Liver (tissue), 3 donors: ENCODE measurements at regions not wholly inside any gene's neighbourhood (a gene's known extent, or its start where the extent isn't known, plus 50 kb on each side); places are given as distances from the start of the nearest gene placed in this dataset.
"Not testable (repeated sequence)": the region's sequence is repeated elsewhere in the genome, so short reads cannot be mapped to it uniquely, and the experiment has no call there.

ENCODE experiments used
- EGR1 ChIP-seq, 2 donors: IDR thresholded peaks; 2 replicates each; pipeline ENCODE4 v1.6.1; 2016 to 2018; ENCODE audit warnings: antibody characterized with exemption in 2 of 2, low read depth in 2 of 2
- GABPA ChIP-seq, 2 donors: IDR thresholded peaks in 1 of 2; conservative IDR thresholded peaks in 1 of 2; 2 replicates each; pipeline ENCODE4 v1.6.1; 2016; ENCODE audit warnings: antibody characterized with exemption in 2 of 2, mild to moderate bottlenecking in 1 of 2, moderate library complexity in 1 of 2
- JUND ChIP-seq, 2 donors: IDR thresholded peaks; 2 replicates each; pipeline ENCODE4 v1.6.1; 2016; ENCODE audit warnings: antibody characterized with exemption in 2 of 2
- REST ChIP-seq: IDR thresholded peaks from 2 replicates; pipeline ENCODE4 v1.6.1; 2016; ENCODE audit warnings: antibody characterized with exemption, mild to moderate bottlenecking
- SP1 ChIP-seq: IDR thresholded peaks from 2 replicates; pipeline ENCODE4 v1.6.1; 2018; ENCODE audit warnings: antibody characterized with exemption, mild to moderate bottlenecking
- YY1 ChIP-seq: IDR thresholded peaks from 2 replicates; pipeline ENCODE4 v1.6.1; 2016; ENCODE audit warnings: antibody characterized with exemption, mild to moderate bottlenecking
- TF ChIP-seq, protein P1 (sequence below): fragments of 150-350 bp; IDR thresholded peaks from 2 replicates; pipeline ENCODE4 v1.5.1; 2017; ENCODE audit warnings: improper control_type of control experiment, low read depth, low read length; ENCODE audit not compliant: missing input control
- TF ChIP-seq, protein P2 (sequence below): IDR thresholded peaks from 2 replicates; pipeline ENCODE4 v1.6.1; 2016; ENCODE audit warnings: antibody characterized with exemption
- TF ChIP-seq, protein P3 (sequence below): IDR thresholded peaks from 2 replicates; pipeline ENCODE4 v1.6.1; 2016; ENCODE audit warnings: antibody characterized with exemption
- donor health status: healthy.
- donor health status: healthy.

DNA sequence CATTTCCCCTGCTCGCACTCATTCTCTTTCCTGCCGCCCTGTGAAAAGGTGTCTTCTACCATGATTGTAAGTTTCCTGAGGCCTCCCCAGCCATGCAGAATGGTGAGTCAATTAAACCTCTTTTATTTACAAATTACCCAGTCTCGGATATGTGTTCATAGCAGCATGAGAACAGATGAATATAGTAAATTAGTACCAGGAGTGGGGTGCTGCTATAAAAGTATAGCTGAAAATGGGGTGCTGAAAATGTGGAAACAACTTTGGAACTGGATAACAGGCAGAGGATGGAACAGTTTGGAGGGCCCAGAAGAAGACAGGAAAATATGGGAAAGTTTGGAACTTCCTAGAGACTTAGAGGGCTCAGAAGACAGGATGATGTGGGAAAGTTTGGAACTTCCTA, 204.2 kb downstream of the CPEB2 start:
- TF ChIP-seq, protein P1, sequence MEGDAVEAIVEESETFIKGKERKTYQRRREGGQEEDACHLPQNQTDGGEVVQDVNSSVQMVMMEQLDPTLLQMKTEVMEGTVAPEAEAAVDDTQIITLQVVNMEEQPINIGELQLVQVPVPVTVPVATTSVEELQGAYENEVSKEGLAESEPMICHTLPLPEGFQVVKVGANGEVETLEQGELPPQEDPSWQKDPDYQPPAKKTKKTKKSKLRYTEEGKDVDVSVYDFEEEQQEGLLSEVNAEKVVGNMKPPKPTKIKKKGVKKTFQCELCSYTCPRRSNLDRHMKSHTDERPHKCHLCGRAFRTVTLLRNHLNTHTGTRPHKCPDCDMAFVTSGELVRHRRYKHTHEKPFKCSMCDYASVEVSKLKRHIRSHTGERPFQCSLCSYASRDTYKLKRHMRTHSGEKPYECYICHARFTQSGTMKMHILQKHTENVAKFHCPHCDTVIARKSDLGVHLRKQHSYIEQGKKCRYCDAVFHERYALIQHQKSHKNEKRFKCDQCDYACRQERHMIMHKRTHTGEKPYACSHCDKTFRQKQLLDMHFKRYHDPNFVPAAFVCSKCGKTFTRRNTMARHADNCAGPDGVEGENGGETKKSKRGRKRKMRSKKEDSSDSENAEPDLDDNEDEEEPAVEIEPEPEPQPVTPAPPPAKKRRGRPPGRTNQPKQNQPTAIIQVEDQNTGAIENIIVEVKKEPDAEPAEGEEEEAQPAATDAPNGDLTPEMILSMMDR, result not testable (repeated sequence)
- TF ChIP-seq, protein P2, sequence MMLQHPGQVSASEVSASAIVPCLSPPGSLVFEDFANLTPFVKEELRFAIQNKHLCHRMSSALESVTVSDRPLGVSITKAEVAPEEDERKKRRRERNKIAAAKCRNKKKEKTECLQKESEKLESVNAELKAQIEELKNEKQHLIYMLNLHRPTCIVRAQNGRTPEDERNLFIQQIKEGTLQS, result not testable (repeated sequence)
- TF ChIP-seq REST; GABPA (IDR thresholded peaks at IDR 0.05 in 1 of 2, conservative IDR thresholded peaks at IDR 0.05 in 1 of 2); SP1; EGR1 (IDR thresholded peaks at IDR 0.05; ENCODE audit: low read depth in 2 of 2); JUND (IDR thresholded peaks at IDR 0.05); YY1: not testable (repeated sequence)
- TF ChIP-seq, protein P3, sequence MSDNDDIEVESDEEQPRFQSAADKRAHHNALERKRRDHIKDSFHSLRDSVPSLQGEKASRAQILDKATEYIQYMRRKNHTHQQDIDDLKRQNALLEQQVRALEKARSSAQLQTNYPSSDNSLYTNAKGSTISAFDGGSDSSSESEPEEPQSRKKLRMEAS, result not testable (repeated sequence)
